HepG2 (cell line): ENCODE measurements at regions not wholly inside any gene's neighbourhood (a gene's known extent, or its start where the extent isn't known, plus 50 kb on each side); places are given as distances from the start of the nearest gene placed in this dataset.
A peak's percentile ranks its signal among the peaks of the same experiment; 100 is the strongest.

Source experiments
- ATAC-seq: fragments of 200-7000 bp; cut with Tn5 transposase; 3 replicates; pipeline ENCODE4 v1.9.1; 2020; ENCODE audit warnings: mild to moderate bottlenecking, moderate library complexity
- BruUV-seq: library from RNA; stranded (reverse); fragments of 400-500 nt; replicated peaks from 2 replicates; lab custom pipeline; 2021; lab: Mats Ljungman, UMichigan
- CTCF ChIA-PET: fragments of 300-600 bp; formaldehyde crosslinking; extraction: SDS; loops from one replicate; lab custom pipeline; 2021; ENCODE audit warnings: low total read pairs, inconsistent platforms, low intra/inter-chr PET ratio; lab: Yijun Ruan, JAX
- POLR2A ChIA-PET: fragments of 350-600 bp; sonication (Branson Sonifier 250); formaldehyde crosslinking; loops from one replicate; lab custom pipeline; 2020; ENCODE audit warnings: antibody characterized with exemption, inconsistent platforms; lab: Yijun Ruan, JAX
- DNase-seq: peaks from one replicate; pipeline ENCODE4 v3.0.0-alpha.2; 2015; ENCODE audit warnings: low spot score
- FAIRE-seq: peaks from 3 replicates; lab custom pipeline; 2011; peaks lifted over from hg19 to GRCh38; lab: Jason Lieb, UNC
- H2AFZ ChIP-seq: one replicate; pipeline ENCODE4 v1.6.1; 2011; ENCODE audit warnings: low read length, inconsistent platforms
- H3K27ac ChIP-seq: fragments of 300-600 bp; 3 replicates; pipeline ENCODE4 v1.8.0; 2011; ENCODE audit warnings: mixed run types, mild to moderate bottlenecking, mixed read lengths, low read length, inconsistent platforms; ENCODE audit not compliant: insufficient read depth; ENCODE audit errors: extremely low read length
- H3K27me3 ChIP-seq, 2 experiments: fragments of 200-600 bp in 1 of 2; 2 replicates in 1 of 2; 3 replicates in 1 of 2; pipeline versions ENCODE4 v1.6.0 to v1.8.0; 2011; ENCODE audit warnings: low read length in 2 of 2, mild to moderate bottlenecking in 2 of 2, moderate library complexity in 2 of 2, inconsistent platforms in 1 of 2; ENCODE audit not compliant: insufficient read depth in 2 of 2, control insufficient read depth in 1 of 2
- H3K36me3 ChIP-seq, 2 experiments: fragments of 200-600 bp in 1 of 2; replicated peaks in 1 of 2; 2 replicates in 1 of 2; 3 replicates in 1 of 2; pipeline versions ENCODE4 v1.5.1 to v1.8.0; 2011; ENCODE audit warnings: low read length in 2 of 2, inconsistent platforms in 1 of 2; ENCODE audit not compliant: insufficient read depth in 2 of 2, control insufficient read depth in 1 of 2
- H3K4me1 ChIP-seq: 2 replicates; pipeline ENCODE4 v1.5.1; 2012; ENCODE audit warnings: low read length, inconsistent platforms; ENCODE audit not compliant: insufficient read depth
- H3K4me2 ChIP-seq: 2 replicates; pipeline ENCODE4 v1.6.0; 2011; ENCODE audit warnings: low read depth, low read length, inconsistent platforms
- H3K4me3 ChIP-seq, 3 experiments: fragments of 200-600 bp in 1 of 3; sonication (generic), shearing (Covaris generic) in 1 of 3; replicated peaks in 1 of 3; 2 replicates each; pipeline ENCODE4 v1.5.1; 2011 to 2016; ENCODE audit warnings: low read length in 3 of 3, inconsistent platforms in 2 of 3, low read depth in 2 of 3, mild to moderate bottlenecking in 2 of 3, control low read depth in 1 of 3, mixed read lengths in 1 of 3; ENCODE audit not compliant: insufficient read depth in 1 of 3
- H3K79me2 ChIP-seq: one replicate; pipeline ENCODE4 v1.6.1; 2011; ENCODE audit warnings: low read length, inconsistent platforms; ENCODE audit not compliant: insufficient read depth
- H3K9ac ChIP-seq: 2 replicates; pipeline ENCODE4 v1.6.0; 2011; ENCODE audit warnings: mild to moderate bottlenecking, low read depth, low read length, inconsistent platforms; ENCODE audit not compliant: insufficient read depth
- H3K9me3 ChIP-seq: 2 replicates; pipeline ENCODE4 v1.5.1; 2012; ENCODE audit warnings: mild to moderate bottlenecking, low read length
- H4K20me1 ChIP-seq: 2 replicates; pipeline ENCODE4 v1.6.0; 2011; ENCODE audit warnings: inconsistent platforms, mild to moderate bottlenecking, low read length, moderate library complexity; ENCODE audit not compliant: insufficient read depth
- CAMTA2 ChIP-seq: sonication (generic); formaldehyde crosslinking; IDR thresholded peaks from 2 replicates; pipeline ENCODE4 v1.4.0; 2020; ENCODE audit warnings: mild to moderate bottlenecking, missing genetic modification reagents, borderline replicate concordance
- MED1 ChIP-seq: sonication (generic); formaldehyde crosslinking; IDR thresholded peaks from 2 replicates; pipeline ENCODE4 v1.4.0; 2020; ENCODE audit warnings: missing genetic modification reagents
- MIER2 ChIP-seq: IDR thresholded peaks from 2 replicates; pipeline ENCODE4 v1.6.1; 2016; ENCODE audit warnings: missing biosample characterization, missing genetic modification reagents
- RAD51 ChIP-seq: fragments of 450-650 bp; IDR thresholded peaks from 2 replicates; pipeline ENCODE4 v1.6.1; 2016; ENCODE audit warnings: borderline replicate concordance
- ZFX ChIP-seq: sonication (generic); formaldehyde crosslinking; IDR thresholded peaks from 2 replicates; pipeline ENCODE4 v1.4.0; 2020; ENCODE audit warnings: mild to moderate bottlenecking, low read depth, missing genetic modification reagents, moderate library complexity
- ZNF629 ChIP-seq: sonication (generic); formaldehyde crosslinking; conservative IDR thresholded peaks from 2 replicates; pipeline ENCODE4 v1.5.0; 2020; ENCODE audit warnings: missing genetic modification reagents
- WGBS: methylation state at CpG from one replicate; pipeline ENCODE4 v1.1.6; 2017; ENCODE audit warnings: low lambda C conversion rate; 5-methylcytosine and 5-hydroxymethylcytosine counted together
- in situ Hi-C: cut with HindIII; loops from 2 replicates; pipeline ENCODE4 v1.10.0; 2017; ENCODE audit warnings: low pct_unique_long_range_greater_than_20kb; ENCODE audit not compliant: extremely low pct_ligation_motif_present
- intact Hi-C: fragments of 100-400 bp; cut with micrococcal nuclease; formaldehyde crosslinking; loops from one replicate; pipeline ENCODE4 v1.10.0; 2022; ENCODE audit not compliant: unreplicated experiment
- TF ChIP-seq, protein P1 (sequence below): sonication (generic); formaldehyde crosslinking; IDR thresholded peaks from 2 replicates; pipeline ENCODE4 v1.9.0; 2021; ENCODE audit warnings: missing genetic modification reagents, borderline replicate concordance
- TF ChIP-seq, protein P2 (sequence below): IDR thresholded peaks from 2 replicates; pipeline ENCODE4 v1.6.1; 2016

DNA sequence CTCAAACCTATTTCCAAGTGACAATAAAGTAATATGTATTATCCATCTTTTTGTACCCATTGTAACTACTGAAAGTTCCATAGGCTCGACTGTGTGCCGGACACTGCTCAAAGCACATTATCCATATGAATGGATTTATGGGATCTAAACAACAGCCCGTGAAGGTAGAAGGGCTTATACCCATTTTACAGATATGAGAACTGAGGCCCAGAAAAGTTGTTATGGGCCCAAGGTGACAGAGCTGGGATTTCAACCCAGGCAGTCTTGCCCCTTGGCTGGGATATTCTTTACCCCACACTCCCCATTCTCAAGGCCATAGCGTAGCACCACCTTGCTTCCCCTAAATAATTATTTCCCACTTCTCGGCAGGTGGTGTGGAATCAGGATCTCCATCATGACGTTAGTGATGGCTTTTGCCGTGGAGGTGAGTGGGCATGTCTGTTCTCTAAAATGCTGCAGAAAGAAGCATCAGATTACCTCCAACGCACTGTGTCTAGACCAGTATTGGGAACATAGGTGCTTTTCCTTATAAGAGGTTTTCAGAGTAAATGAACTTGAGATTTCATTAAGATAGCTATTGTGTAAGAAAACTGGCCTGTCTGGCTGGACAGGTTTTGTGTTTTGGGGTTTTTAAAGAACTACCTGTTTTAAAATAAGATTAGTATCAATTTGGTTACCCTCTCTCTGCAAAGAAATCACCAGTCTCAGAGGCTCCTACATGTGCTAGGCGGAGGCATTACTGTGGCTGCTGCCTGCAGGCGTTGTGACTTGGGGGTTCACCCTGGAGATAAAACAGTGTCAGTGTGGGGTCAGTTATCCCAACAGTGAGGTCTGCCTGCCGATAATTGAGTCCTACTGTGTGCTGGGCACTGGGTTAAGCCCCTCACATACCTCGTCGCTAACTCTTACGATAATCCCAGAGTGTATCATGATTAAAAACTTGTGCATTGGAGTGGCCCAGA lies 85.1 kb upstream of the SDK1 start:
- H3K9ac ChIP-seq = no peak overlapping the region
- WGBS = 70% methylated on average over 10 of the region's 14 CpGs
- peak; percentile 50 for TF ChIP-seq ZNF629 (CRISPR knock-in tag)
- TF ChIP-seq, protein P1, sequence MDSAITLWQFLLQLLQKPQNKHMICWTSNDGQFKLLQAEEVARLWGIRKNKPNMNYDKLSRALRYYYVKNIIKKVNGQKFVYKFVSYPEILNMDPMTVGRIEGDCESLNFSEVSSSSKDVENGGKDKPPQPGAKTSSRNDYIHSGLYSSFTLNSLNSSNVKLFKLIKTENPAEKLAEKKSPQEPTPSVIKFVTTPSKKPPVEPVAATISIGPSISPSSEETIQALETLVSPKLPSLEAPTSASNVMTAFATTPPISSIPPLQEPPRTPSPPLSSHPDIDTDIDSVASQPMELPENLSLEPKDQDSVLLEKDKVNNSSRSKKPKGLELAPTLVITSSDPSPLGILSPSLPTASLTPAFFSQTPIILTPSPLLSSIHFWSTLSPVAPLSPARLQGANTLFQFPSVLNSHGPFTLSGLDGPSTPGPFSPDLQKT (CRISPR knock-in tag) = no peak
- 0 out of 5 replicates have a peak, but pooled peaks cover 0 to 3% of the 10 kb centered on the region in 2 experiments for H3K27me3 ChIP-seq
- ATAC-seq (no peak), FAIRE-seq (no peak), DNase-seq (no peak)
- H4K20me1 ChIP-seq = no peaks in the 10 kb centered on the region
- no peak overlapping the region for H3K4me2 ChIP-seq
- intact Hi-C loops = no loop called here
- CTCF ChIA-PET = no interaction called here
- H3K27ac ChIP-seq = no peak overlapping the region
- H3K4me1 ChIP-seq = peaks cover 17% of the 10 kb centered on the region
- in situ Hi-C loops = no loop called here
- no peaks in the 10 kb centered on the region for H3K36me3 ChIP-seq
- H3K4me3 ChIP-seq = no peak overlapping the region
- POLR2A ChIA-PET = no interaction called here
- H2AFZ ChIP-seq = no peak overlapping the region
- H3K79me2 ChIP-seq = no peaks in the 10 kb centered on the region
- no TSS peak for BruUV-seq
- no peaks in the 10 kb centered on the region for H3K9me3 ChIP-seq

DNA sequence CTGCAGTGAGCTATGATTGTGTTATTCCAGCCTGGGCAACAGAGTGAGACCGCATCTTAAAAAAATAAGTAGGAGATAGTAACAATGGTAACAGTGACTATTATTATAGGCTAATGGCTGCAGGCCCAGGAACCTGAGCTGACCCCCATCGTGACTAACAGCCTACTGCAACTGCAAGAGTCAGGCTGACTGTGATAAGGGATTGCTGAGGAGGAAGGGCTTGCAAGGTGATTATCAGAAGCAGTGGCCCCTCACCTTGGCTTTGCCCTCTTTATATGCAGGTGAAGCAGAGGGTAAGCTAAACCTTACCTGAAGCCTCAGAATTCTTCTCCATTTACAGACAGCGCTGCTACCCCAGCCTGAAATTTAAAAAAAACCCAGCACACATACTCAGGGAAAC lies 83.9 kb upstream of the SDK1 start:
- ATAC-seq (no peak), FAIRE-seq (no peak), DNase-seq (no peak)
- Histone ChIP-seq H2AFZ (no peak overlapping the region), H3K36me3 (no peaks in the 10 kb centered on the region), H3K27me3 (0 out of 5 replicates have a peak, but pooled peaks cover 0 to 3% of the 10 kb centered on the region in 2 experiments), H3K4me3 (no peak overlapping the region), H4K20me1 (no peaks in the 10 kb centered on the region), H3K4me1 (peaks cover 17% of the 10 kb centered on the region), H3K27ac (no peak overlapping the region), H3K9ac (no peak overlapping the region), H3K4me2 (no peak overlapping the region), H3K9me3 (no peaks in the 10 kb centered on the region), H3K79me2 (no peaks in the 10 kb centered on the region)
- TF ChIP-seq RAD51 = no peak
- TF ChIP-seq MIER2 (CRISPR knock-in tag) = no peak
- TF ChIP-seq, protein P2, sequence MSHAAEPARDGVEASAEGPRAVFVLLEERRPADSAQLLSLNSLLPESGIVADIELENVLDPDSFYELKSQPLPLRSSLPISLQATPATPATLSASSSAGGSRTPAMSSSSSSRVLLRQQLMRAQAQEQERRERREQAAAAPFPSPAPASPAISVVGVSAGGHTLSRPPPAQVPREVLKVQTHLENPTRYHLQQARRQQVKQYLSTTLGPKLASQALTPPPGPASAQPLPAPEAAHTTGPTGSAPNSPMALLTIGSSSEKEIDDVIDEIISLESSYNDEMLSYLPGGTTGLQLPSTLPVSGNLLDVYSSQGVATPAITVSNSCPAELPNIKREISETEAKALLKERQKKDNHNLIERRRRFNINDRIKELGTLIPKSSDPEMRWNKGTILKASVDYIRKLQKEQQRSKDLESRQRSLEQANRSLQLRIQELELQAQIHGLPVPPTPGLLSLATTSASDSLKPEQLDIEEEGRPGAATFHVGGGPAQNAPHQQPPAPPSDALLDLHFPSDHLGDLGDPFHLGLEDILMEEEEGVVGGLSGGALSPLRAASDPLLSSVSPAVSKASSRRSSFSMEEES (CRISPR knock-in tag) = no peak
- TF ChIP-seq CAMTA2 (CRISPR knock-in tag) = no peak
- TF ChIP-seq MED1 (CRISPR knock-in tag) = no peak
- TF ChIP-seq ZFX = no peak
- in situ Hi-C loops (no loop called here), intact Hi-C loops (no loop called here)
- BruUV-seq = no TSS peak
- ChIA-PET CTCF (no interaction called here), POLR2A (no interaction called here)
- 60% methylated on average over 3 of the region's 3 CpGs for WGBS
